ENCODE measurements at regions not wholly inside any gene's neighbourhood (a gene's known extent, or its start where the extent isn't known, plus 50 kb on each side); places are given as distances from the start of the nearest gene placed in this dataset.
"Not testable (repeated sequence)": the region's sequence is repeated elsewhere in the genome, so short reads cannot be mapped to it uniquely, and the experiment has no call there.

GRCh38 chr6:101083533-101084175, 202.5 kb upstream of the ASCC3 start:
- TF ChIP-seq POLR2AphosphoS5 (IDR thresholded peaks at IDR 0.05; ENCODE audit: low read depth, low read length) (no peak), POLR2A (IDR thresholded peaks at IDR 0.05; ENCODE audit: low read depth, low read length) (no peak), TAF1 (IDR thresholded peaks at IDR 0.05; ENCODE audit: borderline replicate concordance, low read depth, low read length) (no peak)
- DNase-seq (ENCODE audit: insufficient read length) (no peak), FAIRE-seq (no peak)

DNA sequence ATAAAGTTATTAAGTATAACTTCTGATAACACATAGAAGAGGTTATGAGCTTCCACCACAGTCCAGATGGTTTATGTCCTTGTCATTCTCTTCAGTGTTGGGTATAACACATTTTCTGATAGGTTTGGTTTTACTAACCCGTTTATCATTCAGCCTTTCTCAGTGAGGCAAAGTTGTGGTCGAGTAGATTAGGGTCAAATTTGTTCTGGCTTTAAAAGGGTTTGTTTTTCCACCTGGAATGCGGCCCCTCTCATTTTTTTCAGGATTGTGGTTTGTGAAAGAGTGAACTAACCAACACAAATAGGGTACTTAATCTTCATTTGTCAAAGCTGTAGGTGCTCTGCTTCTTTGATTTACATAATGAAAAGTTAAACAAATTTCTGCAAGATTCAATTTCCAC, 204.2 kb upstream of the ASCC3 start:
- TF ChIP-seq TAF1 (IDR thresholded peaks at IDR 0.05; ENCODE audit: borderline replicate concordance, low read depth, low read length), result no peak
- no peak for TF ChIP-seq POLR2AphosphoS5 (IDR thresholded peaks at IDR 0.05; ENCODE audit: low read depth, low read length)
- no peak for TF ChIP-seq POLR2A (IDR thresholded peaks at IDR 0.05; ENCODE audit: low read depth, low read length)
- DNase-seq (ENCODE audit: insufficient read length), result no peak
- no peak for FAIRE-seq

GRCh38 chr6:101086473-101086872, 205.3 kb upstream of the ASCC3 start:
- TF ChIP-seq POLR2A (IDR thresholded peaks at IDR 0.05; ENCODE audit: low read depth, low read length) (no peak), TAF1 (IDR thresholded peaks at IDR 0.05; ENCODE audit: borderline replicate concordance, low read depth, low read length) (no peak)
- FAIRE-seq (no peak), DNase-seq (ENCODE audit: insufficient read length) (no peak)

- TF ChIP-seq TAF1 (IDR thresholded peaks at IDR 0.05; ENCODE audit: borderline replicate concordance, low read depth, low read length) (no peak), POLR2A (IDR thresholded peaks at IDR 0.05; ENCODE audit: low read depth, low read length) (no peak), POLR2AphosphoS5 (IDR thresholded peaks at IDR 0.05; ENCODE audit: low read depth, low read length) (no peak)
- FAIRE-seq, result no peak
- DNase-seq (ENCODE audit: insufficient read length), result no peak
These were observed 207.5 kb upstream of the ASCC3 start for GRCh38 chr6:101088594-101088993.

- no peak for DNase-seq (ENCODE audit: insufficient read length)
- TF ChIP-seq TAF1 (IDR thresholded peaks at IDR 0.05; ENCODE audit: borderline replicate concordance, low read depth, low read length) (no peak), POLR2AphosphoS5 (IDR thresholded peaks at IDR 0.05; ENCODE audit: low read depth, low read length) (no peak), POLR2A (IDR thresholded peaks at IDR 0.05; ENCODE audit: low read depth, low read length) (no peak)
- no peak for FAIRE-seq
These were observed 208.5 kb upstream of the ASCC3 start for GRCh38 chr6:101089640-101090039.

- no peak for DNase-seq (ENCODE audit: insufficient read length)
- TF ChIP-seq TAF1 (IDR thresholded peaks at IDR 0.05; ENCODE audit: borderline replicate concordance, low read depth, low read length), result no peak
- no peak for TF ChIP-seq POLR2AphosphoS5 (IDR thresholded peaks at IDR 0.05; ENCODE audit: low read depth, low read length)
- no peak for TF ChIP-seq POLR2A (IDR thresholded peaks at IDR 0.05; ENCODE audit: low read depth, low read length)
- no peak for FAIRE-seq
These were observed 209.2 kb upstream of the ASCC3 start for GRCh38 chr6:101090281-101090680.

GRCh38 chr6:101098605-101099004, 217.5 kb upstream of the ASCC3 start:
- not testable (repeated sequence) for FAIRE-seq; DNase-seq (ENCODE audit: insufficient read length)

DNA sequence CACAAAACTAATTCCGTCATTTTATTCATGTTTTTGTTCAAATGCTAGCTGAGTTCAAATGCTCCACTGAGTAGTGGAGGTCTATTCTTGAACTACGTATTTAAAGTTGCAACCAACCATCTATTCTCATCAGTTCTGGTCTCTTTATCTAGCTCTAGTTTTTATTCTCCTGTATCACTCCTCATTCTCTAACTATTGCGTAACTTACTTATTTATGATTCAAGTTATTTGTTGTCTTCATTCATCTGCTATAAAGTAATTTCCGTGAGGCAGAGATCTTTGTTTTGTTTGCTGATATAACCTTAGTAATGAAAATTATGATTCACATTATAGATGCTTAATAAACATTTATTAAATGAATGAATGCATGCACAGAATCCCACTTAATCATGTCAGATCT, 221.6 kb upstream of the ASCC3 start:
- no peak for FAIRE-seq
- TF ChIP-seq TAF1 (IDR thresholded peaks at IDR 0.05; ENCODE audit: borderline replicate concordance, low read depth, low read length), result no peak
- TF ChIP-seq POLR2A (IDR thresholded peaks at IDR 0.05; ENCODE audit: low read depth, low read length), result no peak
- TF ChIP-seq POLR2AphosphoS5 (IDR thresholded peaks at IDR 0.05; ENCODE audit: low read depth, low read length), result no peak
- DNase-seq (ENCODE audit: insufficient read length), result no peak

- FAIRE-seq (no peak), DNase-seq (ENCODE audit: insufficient read length) (no peak)
- TF ChIP-seq POLR2AphosphoS5 (IDR thresholded peaks at IDR 0.05; ENCODE audit: low read depth, low read length), result no peak
- TF ChIP-seq TAF1 (IDR thresholded peaks at IDR 0.05; ENCODE audit: borderline replicate concordance, low read depth, low read length), result no peak
- TF ChIP-seq POLR2A (IDR thresholded peaks at IDR 0.05; ENCODE audit: low read depth, low read length), result no peak
These were observed 227.2 kb upstream of the ASCC3 start for GRCh38 chr6:101108286-101108685.

GRCh38 chr6:101110814-101111213, 229.7 kb upstream of the ASCC3 start:
- no peak for TF ChIP-seq TAF1 (IDR thresholded peaks at IDR 0.05; ENCODE audit: borderline replicate concordance, low read depth, low read length)
- no peak for TF ChIP-seq POLR2A (IDR thresholded peaks at IDR 0.05; ENCODE audit: low read depth, low read length)
- TF ChIP-seq POLR2AphosphoS5 (IDR thresholded peaks at IDR 0.05; ENCODE audit: low read depth, low read length), result no peak
- FAIRE-seq, result no peak
- DNase-seq (ENCODE audit: insufficient read length), result no peak

GRCh38 chr6:101113468-101114260, 232.5 kb upstream of the ASCC3 start:
- TF ChIP-seq POLR2A (IDR thresholded peaks at IDR 0.05; ENCODE audit: low read depth, low read length), result no peak
- no peak for TF ChIP-seq POLR2AphosphoS5 (IDR thresholded peaks at IDR 0.05; ENCODE audit: low read depth, low read length)
- no peak for TF ChIP-seq TAF1 (IDR thresholded peaks at IDR 0.05; ENCODE audit: borderline replicate concordance, low read depth, low read length)
- no peak for FAIRE-seq
- no peak for DNase-seq (ENCODE audit: insufficient read length)

GRCh38 chr6:101114703-101115102, 233.6 kb upstream of the ASCC3 start:
- TF ChIP-seq POLR2AphosphoS5 (IDR thresholded peaks at IDR 0.05; ENCODE audit: low read depth, low read length), result no peak
- no peak for TF ChIP-seq TAF1 (IDR thresholded peaks at IDR 0.05; ENCODE audit: borderline replicate concordance, low read depth, low read length)
- TF ChIP-seq POLR2A (IDR thresholded peaks at IDR 0.05; ENCODE audit: low read depth, low read length), result no peak
- no peak for DNase-seq (ENCODE audit: insufficient read length)
- no peak for FAIRE-seq

Data from GM12892 (cell line).